Rectal smooth muscle tissue (tissue), 1 donor: ENCODE measurements at regions not wholly inside any gene's neighbourhood (a gene's known extent, or its start where the extent isn't known, plus 50 kb on each side); places are given as distances from the start of the nearest gene placed in this dataset.

Source experiments
- H3K27ac ChIP-seq: one replicate; pipeline ENCODE4 v1.7.0; 2013; ENCODE audit warnings: low read depth, low read length, inconsistent platforms
- H3K27me3 ChIP-seq: one replicate; pipeline ENCODE4 v1.7.0; 2013; ENCODE audit warnings: low read length; ENCODE audit not compliant: control insufficient read depth, insufficient read depth
- H3K36me3 ChIP-seq: one replicate; pipeline ENCODE4 v1.7.0; 2013; ENCODE audit warnings: low read length; ENCODE audit not compliant: control insufficient read depth, insufficient read depth
- H3K4me1 ChIP-seq: one replicate; pipeline ENCODE4 v1.7.0; 2013; ENCODE audit warnings: low read length; ENCODE audit not compliant: control insufficient read depth, insufficient read depth
- H3K4me3 ChIP-seq: one replicate; pipeline ENCODE4 v1.7.0; 2013; ENCODE audit warnings: low read length
- H3K9ac ChIP-seq: one replicate; pipeline ENCODE4 v1.7.0; 2013; ENCODE audit warnings: low read length

- Histone ChIP-seq H3K36me3 (no peaks in the 10 kb centered on the region), H3K27me3 (no peaks in the 10 kb centered on the region), H3K4me3 (no peak overlapping the region), H3K4me1 (peaks cover 26% of the 10 kb centered on the region), H3K27ac (peak overlapping the region; percentile 73), H3K9ac (no peak overlapping the region)
Measured at GRCh38 chr3:51620543-51620942, 50.5 kb upstream of the TEX264 start.

- Histone ChIP-seq H3K4me3 (no peak overlapping the region), H3K4me1 (peaks cover 26% of the 10 kb centered on the region), H3K9ac (no peak overlapping the region)
Measured at GRCh38 chr3:51621091-51621892, 49.8 kb upstream of the TEX264 start.

More at GRCh38 chr3:51621091-51621892, 49.8 kb upstream of the TEX264 start:
- Histone ChIP-seq H3K27me3 (no peaks in the 10 kb centered on the region), H3K27ac (peak overlapping the region; percentile 73), H3K36me3 (no peaks in the 10 kb centered on the region)
